DND-41 (cell line): ENCODE measurements at regions not wholly inside any gene's neighbourhood (a gene's known extent, or its start where the extent isn't known, plus 50 kb on each side); places are given as distances from the start of the nearest gene placed in this dataset.

Experiments
- ATAC-seq: fragments of 200-7000 bp; cut with Tn5 transposase; 3 replicates; pipeline ENCODE4 v1.9.1; 2021; ENCODE audit warnings: low read depth; ENCODE audit not compliant: insufficient read depth
- DNase-seq: peaks from one replicate; pipeline ENCODE4 v3.0.0-alpha.2; 2020
- H2AFZ ChIP-seq: 2 replicates; pipeline ENCODE4 v1.6.0; 2012; ENCODE audit warnings: low read depth, low read length
- H3K27ac ChIP-seq: 2 replicates; pipeline ENCODE4 v1.5.1; 2012; ENCODE audit warnings: low read length, inconsistent platforms
- H3K27me3 ChIP-seq: fragments of 200-600 bp; sonication (generic); 2 replicates; pipeline ENCODE4 v1.6.0; 2012; ENCODE audit warnings: low read length, mild to moderate bottlenecking, inconsistent platforms; ENCODE audit not compliant: insufficient read depth, poor library complexity
- H3K36me3 ChIP-seq: 2 replicates; pipeline ENCODE4 v1.5.1; 2012; ENCODE audit warnings: low read length, inconsistent platforms; ENCODE audit not compliant: insufficient read depth
- H3K4me1 ChIP-seq: 2 replicates; pipeline ENCODE4 v1.5.1; 2012; ENCODE audit warnings: mild to moderate bottlenecking, low read length; ENCODE audit not compliant: insufficient read depth
- H3K4me2 ChIP-seq: 2 replicates; pipeline ENCODE4 v1.6.0; 2012; ENCODE audit warnings: mild to moderate bottlenecking, moderate library complexity, low read length, inconsistent platforms; ENCODE audit not compliant: insufficient read depth
- H3K4me3 ChIP-seq, 2 experiments: fragments of 200-600 bp in 1 of 2; shearing (Covaris generic) in 1 of 2; 2 replicates each; pipeline ENCODE4 v1.5.1; 2012 to 2016; ENCODE audit warnings: inconsistent platforms in 2 of 2, low read length in 2 of 2, mild to moderate bottlenecking in 2 of 2, low read depth in 1 of 2, moderate library complexity in 1 of 2
- H3K79me2 ChIP-seq: 2 replicates; pipeline ENCODE4 v1.6.0; 2012; ENCODE audit warnings: low read length, inconsistent platforms; ENCODE audit not compliant: insufficient read depth
- H3K9ac ChIP-seq: 2 replicates; pipeline ENCODE4 v1.6.0; 2012; ENCODE audit warnings: low read depth, mild to moderate bottlenecking, inconsistent platforms, low read length, moderate library complexity
- H3K9me3 ChIP-seq: 2 replicates; pipeline ENCODE4 v1.5.1; 2012; ENCODE audit warnings: low read length, moderate library complexity, mild to moderate bottlenecking, inconsistent platforms; ENCODE audit not compliant: insufficient read depth, severe bottlenecking
- H4K20me1 ChIP-seq: 2 replicates; pipeline ENCODE4 v1.6.0; 2012; ENCODE audit warnings: low read length; ENCODE audit not compliant: insufficient read depth
- CTCF ChIP-seq: IDR thresholded peaks from 2 replicates; pipeline ENCODE4 v1.5.1; 2012; ENCODE audit warnings: borderline replicate concordance, low read length, moderate library complexity, mild to moderate bottlenecking; ENCODE audit not compliant: poor library complexity, severe bottlenecking; ENCODE audit errors: extremely low read depth
- EZH2 ChIP-seq: IDR thresholded peaks from 3 replicates; pipeline ENCODE4 v1.6.1; 2012; ENCODE audit warnings: borderline replicate concordance, low read depth, mild to moderate bottlenecking, moderate library complexity, low read length, inconsistent platforms; ENCODE audit not compliant: severe bottlenecking

GRCh38 chr5:15433709-15434108, 66.3 kb upstream of the FBXL7 start:
- Histone ChIP-seq H3K4me3 (no peak overlapping the region), H4K20me1 (no peaks in the 10 kb centered on the region), H3K4me2 (no peak overlapping the region), H2AFZ (no peak overlapping the region), H3K27me3 (peaks cover 9% of the 10 kb centered on the region), H3K4me1 (no peaks in the 10 kb centered on the region), H3K27ac (no peak overlapping the region), H3K9ac (no peak overlapping the region), H3K36me3 (no peaks in the 10 kb centered on the region), H3K79me2 (no peaks in the 10 kb centered on the region), H3K9me3 (no peaks in the 10 kb centered on the region)
- no peak for DNase-seq
- TF ChIP-seq EZH2 (no peak), CTCF (no peak)
- no peak for ATAC-seq

GRCh38 chr5:15431923-15432322, 68.1 kb upstream of the FBXL7 start:
- DNase-seq: no peak
- Histone ChIP-seq H3K9ac (no peak overlapping the region), H3K9me3 (no peaks in the 10 kb centered on the region), H3K36me3 (no peaks in the 10 kb centered on the region), H3K4me2 (no peak overlapping the region), H4K20me1 (no peaks in the 10 kb centered on the region), H3K79me2 (no peaks in the 10 kb centered on the region), H3K4me3 (no peak overlapping the region), H3K27me3 (peaks cover 9% of the 10 kb centered on the region), H2AFZ (no peak overlapping the region), H3K4me1 (no peaks in the 10 kb centered on the region), H3K27ac (no peak overlapping the region)
- TF ChIP-seq EZH2: no peak
- ATAC-seq: no peak

- H2AFZ ChIP-seq: no peak overlapping the region
- no peaks in the 10 kb centered on the region for H3K79me2 ChIP-seq
- no peaks in the 10 kb centered on the region for H3K9me3 ChIP-seq
- no peak for DNase-seq
- no peaks in the 10 kb centered on the region for H3K27me3 ChIP-seq
- H3K4me2 ChIP-seq: no peak overlapping the region
- TF ChIP-seq CTCF: no peak
- no peak for TF ChIP-seq EZH2
- ATAC-seq: no peak
- H4K20me1 ChIP-seq: no peaks in the 10 kb centered on the region
- H3K4me3 ChIP-seq: no peak overlapping the region
- H3K9ac ChIP-seq: no peak overlapping the region
- H3K27ac ChIP-seq: no peak overlapping the region
- no peaks in the 10 kb centered on the region for H3K4me1 ChIP-seq
- H3K36me3 ChIP-seq: no peaks in the 10 kb centered on the region
These were observed 74.2 kb upstream of the FBXL7 start for GRCh38 chr5:15425766-15426165.

GRCh38 chr5:15424769-15425168, 75.2 kb upstream of the FBXL7 start:
- H3K27me3 ChIP-seq: no peaks in the 10 kb centered on the region
- no peaks in the 10 kb centered on the region for H3K9me3 ChIP-seq
- no peak for DNase-seq
- no peak overlapping the region for H3K27ac ChIP-seq
- no peaks in the 10 kb centered on the region for H3K36me3 ChIP-seq
- H3K79me2 ChIP-seq: no peaks in the 10 kb centered on the region
- ATAC-seq: no peak
- H3K4me3 ChIP-seq: no peak overlapping the region
- no peak overlapping the region for H2AFZ ChIP-seq
- H3K4me2 ChIP-seq: no peak overlapping the region
- TF ChIP-seq CTCF (no peak), EZH2 (no peak)
- H3K9ac ChIP-seq: no peak overlapping the region
- no peaks in the 10 kb centered on the region for H3K4me1 ChIP-seq
- no peaks in the 10 kb centered on the region for H4K20me1 ChIP-seq
